OCI-LY3 (cell line): ENCODE measurements at regions not wholly inside any gene's neighbourhood (a gene's known extent, or its start where the extent isn't known, plus 50 kb on each side); places are given as distances from the start of the nearest gene placed in this dataset.

Experiments
- H2AFZ ChIP-seq: fragments of 200-600, 300-600 bp; shearing (Covaris generic); 2 replicates; pipeline ENCODE4 v1.6.0; 2014; ENCODE audit warnings: antibody characterized with exemption, low read depth, low read length
- H3K27ac ChIP-seq: fragments of 200-600, 300-600 bp; sonication (generic); 2 replicates; pipeline ENCODE4 v1.5.1; 2014; ENCODE audit warnings: mild to moderate bottlenecking, low read length, moderate library complexity, mixed read lengths
- H3K27me3 ChIP-seq: fragments of 200-600, 300-600 bp; sonication (generic); 2 replicates; pipeline ENCODE4 v1.6.1; 2014; ENCODE audit warnings: low read depth, low read length, mixed read lengths
- H3K36me3 ChIP-seq: fragments of 200-600, 300-600 bp; sonication (generic); replicated peaks from 2 replicates; pipeline ENCODE3; 2014; ENCODE audit warnings: low read depth, low read length, mixed read lengths
- H3K4me1 ChIP-seq: fragments of 300-600, 200-600 bp; sonication (generic); 2 replicates; pipeline ENCODE4 v1.6.1; 2014; ENCODE audit warnings: low read length, mixed read lengths
- H3K4me2 ChIP-seq: fragments of 200-600, 300-600 bp; sonication (generic); 2 replicates; pipeline ENCODE4 v1.6.1; 2014; ENCODE audit warnings: low read length, mixed read lengths
- H3K4me3 ChIP-seq: fragments of 300-600, 200-600 bp; sonication (generic); 2 replicates; pipeline ENCODE4 v1.5.1; 2014; ENCODE audit warnings: antibody characterized with exemption, mild to moderate bottlenecking, low read length, moderate library complexity
- H3K79me2 ChIP-seq: fragments of 300-600, 200-600 bp; shearing (Covaris generic); 2 replicates; pipeline ENCODE4 v1.6.1; 2014; ENCODE audit warnings: mild to moderate bottlenecking, low read length, mixed read lengths
- H3K9ac ChIP-seq: fragments of 300-600, 200-600 bp; shearing (Covaris generic); 2 replicates; pipeline ENCODE4 v1.6.0; 2014; ENCODE audit warnings: mild to moderate bottlenecking, low read length, moderate library complexity
- H3K9me3 ChIP-seq: fragments of 200-600, 300-600 bp; shearing (Covaris generic); 2 replicates; pipeline ENCODE4 v1.6.1; 2014; ENCODE audit warnings: low read length, mixed read lengths; ENCODE audit not compliant: insufficient read depth
- H4K20me1 ChIP-seq: fragments of 200-600, 300-600 bp; sonication (generic); 2 replicates; pipeline ENCODE4 v1.6.1; 2016; ENCODE audit warnings: low read length, mixed read lengths; ENCODE audit not compliant: insufficient read depth
- CTCF ChIP-seq: fragments of 200-600, 300-600 bp; sonication (generic); IDR thresholded peaks from 2 replicates; pipeline ENCODE4 v1.5.1; 2014; ENCODE audit warnings: antibody characterized with exemption, low read length, low read depth
- EZH2phosphoT487 ChIP-seq: fragments of 200-600 bp; shearing (Covaris generic); IDR thresholded peaks from 2 replicates; pipeline ENCODE4 v1.6.1; 2018; ENCODE audit warnings: antibody characterized with exemption, mixed run types, low read depth

- H3K9ac ChIP-seq, result no peak overlapping the region
- H3K4me1 ChIP-seq, result peaks cover 18% of the 10 kb centered on the region
- no peak overlapping the region for H3K27ac ChIP-seq
- H3K27me3 ChIP-seq, result no peaks in the 10 kb centered on the region
- no peaks in the 10 kb centered on the region for H3K9me3 ChIP-seq
- no peaks in the 10 kb centered on the region for H3K79me2 ChIP-seq
- H3K4me3 ChIP-seq, result no peak overlapping the region
- H2AFZ ChIP-seq, result no peak overlapping the region
- peak overlapping the region; percentile 51; the same call in 1 of the 2 replicates for H3K4me2 ChIP-seq
- H4K20me1 ChIP-seq, result no peaks in the 10 kb centered on the region
- TF ChIP-seq CTCF (no peak), EZH2phosphoT487 (no peak)
- no peaks in the 10 kb centered on the region for H3K36me3 ChIP-seq
These were observed 127.8 kb upstream of the SSTR1 start for GRCh38 chr14:38079886-38080285.

GRCh38 chr14:38080696-38081095 lies 127.0 kb upstream of the SSTR1 start:
- H3K9me3 ChIP-seq, result no peaks in the 10 kb centered on the region
- H3K9ac ChIP-seq, result no peak overlapping the region
- TF ChIP-seq CTCF, result no peak
- TF ChIP-seq EZH2phosphoT487, result no peak
- H3K27me3 ChIP-seq, result no peaks in the 10 kb centered on the region
- no peak overlapping the region for H3K4me3 ChIP-seq
- H3K36me3 ChIP-seq, result no peaks in the 10 kb centered on the region
- H4K20me1 ChIP-seq, result no peaks in the 10 kb centered on the region
- no peak overlapping the region for H3K4me2 ChIP-seq
- no peak overlapping the region for H2AFZ ChIP-seq
- no peaks in the 10 kb centered on the region for H3K79me2 ChIP-seq
- H3K4me1 ChIP-seq, result peaks cover 18% of the 10 kb centered on the region
- no peak overlapping the region for H3K27ac ChIP-seq

- no peaks in the 10 kb centered on the region for H4K20me1 ChIP-seq
- no peak overlapping the region for H3K4me2 ChIP-seq
- peaks cover 18% of the 10 kb centered on the region for H3K4me1 ChIP-seq
- H3K9me3 ChIP-seq, result no peaks in the 10 kb centered on the region
- H3K27ac ChIP-seq, result no peak overlapping the region
- H3K9ac ChIP-seq, result no peak overlapping the region
- no peak overlapping the region for H3K4me3 ChIP-seq
- H3K27me3 ChIP-seq, result no peaks in the 10 kb centered on the region
- no peaks in the 10 kb centered on the region for H3K36me3 ChIP-seq
- TF ChIP-seq CTCF (no peak), EZH2phosphoT487 (no peak)
- no peak overlapping the region for H2AFZ ChIP-seq
- no peaks in the 10 kb centered on the region for H3K79me2 ChIP-seq
These were observed 124.7 kb upstream of the SSTR1 start for GRCh38 chr14:38083039-38083438.

- Histone ChIP-seq H3K4me2 (0 out of 2 replicates have a peak overlapping the region, but pooled peaks have one; percentile 1), H3K9ac (no peak overlapping the region), H3K4me3 (no peak overlapping the region)
These were observed 118.6 kb upstream of the SSTR1 start for GRCh38 chr14:38089123-38089522.

More at GRCh38 chr14:38089123-38089522, 118.6 kb upstream of the SSTR1 start:
- no peaks in the 10 kb centered on the region for H3K27me3 ChIP-seq
- no peak overlapping the region for H3K27ac ChIP-seq
- H3K36me3 ChIP-seq, result no peaks in the 10 kb centered on the region
- TF ChIP-seq EZH2phosphoT487 (no peak), CTCF (no peak)
- H3K9me3 ChIP-seq, result no peaks in the 10 kb centered on the region
- H4K20me1 ChIP-seq, result no peaks in the 10 kb centered on the region
- no peaks in the 10 kb centered on the region for H3K79me2 ChIP-seq
- no peak overlapping the region for H2AFZ ChIP-seq
- H3K4me1 ChIP-seq, result no peaks in the 10 kb centered on the region
